ENCODE measurements at regions not wholly inside any gene's neighbourhood (a gene's known extent, or its start where the extent isn't known, plus 50 kb on each side); places are given as distances from the start of the nearest gene placed in this dataset.

GRCh38 chr3:21877214-21877754 is 126.3 kb upstream of the ZNF385D start:
- TF ChIP-seq ESRRG (CRISPR knock-in tag; IDR thresholded peaks at IDR 0.05), result no peak
- TF ChIP-seq PATZ1 (CRISPR knock-in tag; IDR thresholded peaks at IDR 0.05; ENCODE audit: borderline replicate concordance), result no peak
- TF ChIP-seq CREB5 (CRISPR knock-in tag; IDR thresholded peaks at IDR 0.05; ENCODE audit: low read depth), result no peak
- no peak for TF ChIP-seq RARB (CRISPR knock-in tag; IDR thresholded peaks at IDR 0.05)
- no peak for TF ChIP-seq OSR1 (CRISPR knock-in tag; IDR thresholded peaks at IDR 0.05)
- no peak for TF ChIP-seq ZFP30 (CRISPR knock-in tag; IDR thresholded peaks at IDR 0.05)
- TF ChIP-seq ZNF8 (CRISPR knock-in tag; IDR thresholded peaks at IDR 0.05), result no peak
- no peak for TF ChIP-seq BACH2 (CRISPR knock-in tag; IDR thresholded peaks at IDR 0.05; ENCODE audit: borderline replicate concordance)
- no peak for TF ChIP-seq CSRNP3 (CRISPR knock-in tag; IDR thresholded peaks at IDR 0.05)
- TF ChIP-seq ZFP3 (CRISPR knock-in tag; IDR thresholded peaks at IDR 0.05), result no peak
- TF ChIP-seq GLIS3 (CRISPR knock-in tag; IDR thresholded peaks at IDR 0.05), result no peak
- TF ChIP-seq ZNF565 (CRISPR knock-in tag; conservative IDR thresholded peaks at IDR 0.05; ENCODE audit: low read depth), result no peak

Data from SK-N-SH treated with all-trans-retinoic acid at 6 μM for 48 hours (cell line).